Body of pancreas (tissue), 4 donors: ENCODE measurements at regions not wholly inside any gene's neighbourhood (a gene's known extent, or its start where the extent isn't known, plus 50 kb on each side); places are given as distances from the start of the nearest gene placed in this dataset.

Source experiments
- ATAC-seq: fragments of 150-250 bp; one replicate; pipeline ENCODE4 v1.9.1; 2016
- DNase-seq, 4 donors: peaks; one replicate each; pipeline ENCODE4 v3.0.0-alpha.2; 2019
- H3K27ac ChIP-seq, 4 donors: fragments of 200-600 bp; sonication (generic); 1 replicate in 3 of 4; 2 replicates in 1 of 4; pipeline versions ENCODE4 v1.5.1 to v1.6.1; 2016 to 2019; ENCODE audit warnings: mild to moderate bottlenecking in 1 of 4, mixed read lengths in 1 of 4, moderate library complexity in 1 of 4
- H3K27me3 ChIP-seq, 2 donors: fragments of 200-600 bp; sonication (generic); one replicate each; pipeline ENCODE4 v1.6.0; 2016; ENCODE audit warnings: mild to moderate bottlenecking in 1 of 2
- H3K36me3 ChIP-seq, 2 donors: fragments of 200-600 bp; sonication (generic); replicated peaks in 1 of 2; 2 replicates each; pipeline ENCODE4 v1.5.1; 2016; ENCODE audit warnings: low read depth in 2 of 2; ENCODE audit not compliant: insufficient read depth in 1 of 2
- H3K4me1 ChIP-seq: fragments of 200-600 bp; sonication (generic); one replicate; pipeline ENCODE4 v1.6.0; 2016
- H3K4me3 ChIP-seq, 2 donors: fragments of 200-600 bp; sonication (generic); 1 replicate in 1 of 2; 2 replicates in 1 of 2; pipeline ENCODE4 v1.5.1; 2016 to 2019
- H3K9me3 ChIP-seq, 3 donors: fragments of 200-600 bp; sonication (generic); 1 replicate in 2 of 3; 2 replicates in 1 of 3; pipeline ENCODE4 v1.5.1; 2016
- CTCF ChIP-seq, 7 experiments: fragments of 450-650 bp in 4 of 7; fragments of 200-600 bp in 3 of 7; sonication (generic) in 3 of 7; IDR thresholded peaks; one replicate each; pipeline ENCODE4 v1.5.1; 2016 to 2019; ENCODE audit warnings: antibody characterized with exemption in 7 of 7
- POLR2A ChIP-seq, 3 donors: fragments of 450-650 bp; IDR thresholded peaks; one replicate each; pipeline ENCODE4 v1.6.1; 2016; ENCODE audit warnings: antibody characterized with exemption in 3 of 3, mild to moderate bottlenecking in 2 of 3
- WGBS, 2 donors: methylation state at CpG; one replicate each; pipeline ENCODE4 v1.1.5; 2017; 5-methylcytosine and 5-hydroxymethylcytosine counted together
- intact Hi-C: fragments of 100-400 bp; cut with DNase I; formaldehyde crosslinking; loops from one replicate; pipeline ENCODE4 v1.15.1; 2023

GRCh38 chr7:69038915-69039314 lies 559.4 kb upstream of the AUTS2 start:
- TF ChIP-seq POLR2A (IDR thresholded peaks at IDR 0.05): no peak
- TF ChIP-seq CTCF (IDR thresholded peaks at IDR 0.05): no peak
- no peak for DNase-seq
- H3K4me1 ChIP-seq: no peaks in the 10 kb centered on the region
- H3K4me3 ChIP-seq: no peak overlapping the region
- ATAC-seq: no peak
- intact Hi-C loops: no loop called here
- no peaks in the 10 kb centered on the region for H3K36me3 ChIP-seq
- H3K27me3 ChIP-seq: no peaks in the 10 kb centered on the region
- WGBS, 2 donors: 73 to 85% methylated on average over 1 of the region's 1 CpG
- H3K9me3 ChIP-seq: peaks cover 0 to 6% (median 0%) of the 10 kb centered on the region in 3 donors
- H3K27ac ChIP-seq: no peak overlapping the region

GRCh38 chr7:69042138-69042537 lies 556.1 kb upstream of the AUTS2 start:
- ATAC-seq: no peak
- no peak overlapping the region for H3K4me3 ChIP-seq
- no peaks in the 10 kb centered on the region for H3K36me3 ChIP-seq
- no peaks in the 10 kb centered on the region for H3K4me1 ChIP-seq
- DNase-seq: no peak
- no peak overlapping the region for H3K27ac ChIP-seq
- H3K27me3 ChIP-seq: no peaks in the 10 kb centered on the region
- TF ChIP-seq CTCF (IDR thresholded peaks at IDR 0.05): no peak
- no peak for TF ChIP-seq POLR2A (IDR thresholded peaks at IDR 0.05)
- 73 to 80% methylated on average over 2 of the region's 2 CpGs for WGBS, 2 donors
- H3K9me3 ChIP-seq: peaks cover 0 to 6% (median 0%) of the 10 kb centered on the region in 3 donors
- intact Hi-C loops: no loop called here

- TF ChIP-seq POLR2A (IDR thresholded peaks at IDR 0.05) (no peak), CTCF (IDR thresholded peaks at IDR 0.05) (no peak)
- intact Hi-C loops: no loop called here
- 30 to 40% methylated on average over 6 of the region's 6 CpGs for WGBS, 2 donors
- Histone ChIP-seq H3K27me3 (no peaks in the 10 kb centered on the region), H3K4me1 (no peaks in the 10 kb centered on the region), H3K9me3 (peaks cover 0 to 1% (median 0%) of the 10 kb centered on the region in 3 donors), H3K4me3 (no peak overlapping the region), H3K36me3 (no peaks in the 10 kb centered on the region), H3K27ac (no peak overlapping the region)
- DNase-seq (no peak), ATAC-seq (no peak)
Measured at GRCh38 chr7:69047151-69047754, 551.0 kb upstream of the AUTS2 start.

GRCh38 chr7:69049326-69049725 lies 548.9 kb upstream of the AUTS2 start:
- WGBS, 2 donors: 62 to 66% methylated on average over 5 of the region's 5 CpGs
- DNase-seq: no peak
- ATAC-seq: no peak
- TF ChIP-seq CTCF (IDR thresholded peaks at IDR 0.05) (no peak), POLR2A (IDR thresholded peaks at IDR 0.05) (no peak)
- H3K36me3 ChIP-seq: no peaks in the 10 kb centered on the region
- intact Hi-C loops: no loop called here
- no peaks in the 10 kb centered on the region for H3K9me3 ChIP-seq
- no peaks in the 10 kb centered on the region for H3K27me3 ChIP-seq
- no peak overlapping the region for H3K27ac ChIP-seq
- no peaks in the 10 kb centered on the region for H3K4me1 ChIP-seq
- no peak overlapping the region for H3K4me3 ChIP-seq

GRCh38 chr7:69052447-69052846 lies 545.8 kb upstream of the AUTS2 start:
- DNase-seq (no peak), ATAC-seq (no peak)
- Histone ChIP-seq H3K9me3 (no peaks in the 10 kb centered on the region), H3K4me1 (no peaks in the 10 kb centered on the region), H3K36me3 (no peaks in the 10 kb centered on the region), H3K27ac (no peak overlapping the region), H3K27me3 (no peaks in the 10 kb centered on the region), H3K4me3 (no peak overlapping the region)
- TF ChIP-seq CTCF (IDR thresholded peaks at IDR 0.05): no peak
- TF ChIP-seq POLR2A (IDR thresholded peaks at IDR 0.05): no peak
- intact Hi-C loops: no loop called here
- 61 to 73% methylated on average over 4 of the region's 4 CpGs for WGBS, 2 donors
